ENCODE measurements at regions not wholly inside any gene's neighbourhood (a gene's known extent, or its start where the extent isn't known, plus 50 kb on each side); places are given as distances from the start of the nearest gene placed in this dataset.

GRCh38 chr17:53527473-53527872 is 295.3 kb upstream of the KIF2B start:
- TF ChIP-seq EP300 (IDR thresholded peaks at IDR 0.05) (no peak), POLR2A (IDR thresholded peaks at IDR 0.05) (no peak), CTCF (IDR thresholded peaks at IDR 0.05) (no peak)

All from tibial nerve (tissue), 4 donors.